Activated naive CD8-positive, alpha-beta T cell treated with anti-CD3 and anti-CD28 coated beads, Interleukin-2, amount 50 U/mL, for 24 hours (primary cell): ENCODE measurements at regions not wholly inside any gene's neighbourhood (a gene's known extent, or its start where the extent isn't known, plus 50 kb on each side); places are given as distances from the start of the nearest gene placed in this dataset.

Experiments used
- ATAC-seq: fragments of 150-1000 bp; cut with Tn5 transposase; one replicate; pipeline ENCODE4 v1.10.0; 2021
- DNase-seq: peaks from one replicate; pipeline ENCODE4 v3.0.0; 2021
- H3K27ac Mint-ChIP-seq: one replicate; pipeline ENCODE4 v1.8.0; 2021; ENCODE audit warnings: mild to moderate bottlenecking, mixed read lengths
- H3K27me3 Mint-ChIP-seq: one replicate; pipeline ENCODE4 v1.8.0; 2021; ENCODE audit warnings: mixed read lengths
- H3K36me3 Mint-ChIP-seq: one replicate; pipeline ENCODE4 v1.8.0; 2021; ENCODE audit warnings: low read depth, mixed read lengths
- H3K4me1 Mint-ChIP-seq: one replicate; pipeline ENCODE4 v1.8.0; 2021; ENCODE audit warnings: mixed read lengths
- H3K4me3 Mint-ChIP-seq: one replicate; pipeline ENCODE4 v1.8.0; 2021; ENCODE audit warnings: mild to moderate bottlenecking, moderate library complexity, mixed read lengths
- H3K9me3 Mint-ChIP-seq: one replicate; pipeline ENCODE4 v1.8.0; 2021; ENCODE audit warnings: mixed read lengths

DNA sequence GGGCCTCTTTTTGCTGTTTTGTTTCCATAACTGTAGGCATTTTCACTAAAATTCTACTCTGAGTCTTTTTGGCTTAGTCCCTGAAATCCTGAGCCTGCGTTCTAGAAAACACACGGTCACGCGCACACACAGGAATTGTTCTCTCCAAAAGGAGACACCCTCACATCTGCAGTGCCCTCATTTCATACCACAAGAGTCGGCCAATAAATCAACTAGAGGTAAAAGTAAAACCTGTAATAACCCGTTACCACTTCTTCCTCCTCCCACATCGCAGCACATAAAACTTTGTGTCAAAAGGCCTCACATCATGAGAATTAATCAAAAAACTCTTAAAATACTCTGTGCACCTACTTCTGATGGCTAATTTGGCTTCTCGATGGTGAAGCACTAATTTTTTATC lies 133.3 kb upstream of the MGMT start:
- H3K4me3 Mint-ChIP-seq: no peak overlapping the region
- H3K27me3 Mint-ChIP-seq: peaks cover 2% of the 10 kb centered on the region
- no peaks in the 10 kb centered on the region for H3K36me3 Mint-ChIP-seq
- no peaks in the 10 kb centered on the region for H3K9me3 Mint-ChIP-seq
- ATAC-seq (no peak), DNase-seq (no peak)
- no peaks in the 10 kb centered on the region for H3K4me1 Mint-ChIP-seq
- H3K27ac Mint-ChIP-seq: no peak overlapping the region

DNA sequence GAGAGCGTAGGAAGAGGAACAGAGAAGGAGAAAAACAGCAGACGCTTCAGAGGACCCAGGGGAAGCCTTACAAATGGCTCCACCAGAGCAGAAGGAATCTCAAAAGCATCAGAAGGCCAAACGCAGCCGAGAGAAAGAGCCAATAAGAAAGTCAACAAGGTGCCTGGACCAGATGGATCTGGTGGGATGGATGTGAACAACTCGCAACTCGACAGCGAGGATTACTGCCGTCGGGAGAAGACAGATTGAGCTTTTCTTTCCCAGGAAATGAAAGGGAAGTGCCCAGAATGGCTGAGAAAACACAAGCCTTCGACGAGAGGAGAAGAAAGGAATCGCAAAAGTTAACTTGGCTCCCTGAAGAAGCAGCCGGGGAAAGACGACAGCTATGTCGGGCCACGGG lies 132.8 kb upstream of the MGMT start:
- H3K36me3 Mint-ChIP-seq: no peaks in the 10 kb centered on the region
- ATAC-seq: no peak
- H3K4me3 Mint-ChIP-seq: no peak overlapping the region
- no peaks in the 10 kb centered on the region for H3K9me3 Mint-ChIP-seq
- DNase-seq: no peak
- no peaks in the 10 kb centered on the region for H3K4me1 Mint-ChIP-seq
- peaks cover 1% of the 10 kb centered on the region for H3K27me3 Mint-ChIP-seq
- H3K27ac Mint-ChIP-seq: no peak overlapping the region

DNA sequence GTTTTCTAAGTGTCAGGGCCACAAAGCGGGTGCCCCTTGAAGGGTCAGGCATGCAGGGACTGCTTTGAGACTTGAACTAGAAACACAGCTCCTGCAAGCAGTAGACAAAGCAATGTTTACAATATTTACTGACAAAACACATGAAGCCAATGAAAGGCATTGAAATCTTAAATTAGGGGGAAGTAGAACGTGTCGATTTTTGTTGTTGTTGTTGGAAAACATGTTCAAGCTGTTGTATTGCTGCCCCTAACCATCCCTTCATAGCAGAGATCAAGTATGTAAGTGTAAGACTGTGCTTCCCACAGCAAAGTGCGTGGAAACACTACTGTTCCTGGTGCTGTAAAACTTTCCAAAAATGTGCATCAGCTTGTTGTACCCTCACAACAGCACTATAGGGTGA lies 131.6 kb upstream of the MGMT start:
- H3K9me3 Mint-ChIP-seq: no peaks in the 10 kb centered on the region
- DNase-seq (no peak), ATAC-seq (no peak)
- no peaks in the 10 kb centered on the region for H3K36me3 Mint-ChIP-seq
- H3K4me1 Mint-ChIP-seq: no peaks in the 10 kb centered on the region
- no peak overlapping the region for H3K4me3 Mint-ChIP-seq
- H3K27ac Mint-ChIP-seq: no peak overlapping the region
- no peaks in the 10 kb centered on the region for H3K27me3 Mint-ChIP-seq

DNA sequence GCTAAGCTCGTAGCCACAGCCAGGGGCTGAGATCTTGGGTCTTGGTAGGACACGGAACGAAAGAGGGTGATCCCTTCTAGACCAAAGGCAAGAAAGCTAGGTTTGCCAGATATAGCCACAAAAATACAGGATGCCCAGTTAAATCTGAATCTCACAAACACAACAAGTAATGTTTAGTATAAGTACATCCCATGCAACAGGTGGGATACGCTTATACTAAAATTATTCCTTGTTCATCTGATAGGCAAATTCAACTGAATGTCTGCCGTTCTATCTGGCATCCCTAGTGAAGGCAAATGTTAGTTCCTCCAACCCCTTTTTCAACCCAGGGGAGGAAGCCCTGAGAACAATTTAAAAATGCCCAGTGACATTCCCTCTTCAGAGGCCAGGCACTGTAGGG lies 131.1 kb upstream of the MGMT start:
- no peaks in the 10 kb centered on the region for H3K36me3 Mint-ChIP-seq
- H3K27me3 Mint-ChIP-seq: no peaks in the 10 kb centered on the region
- no peak overlapping the region for H3K4me3 Mint-ChIP-seq
- H3K27ac Mint-ChIP-seq: no peak overlapping the region
- no peaks in the 10 kb centered on the region for H3K4me1 Mint-ChIP-seq
- ATAC-seq (no peak), DNase-seq (no peak)
- no peaks in the 10 kb centered on the region for H3K9me3 Mint-ChIP-seq

DNA sequence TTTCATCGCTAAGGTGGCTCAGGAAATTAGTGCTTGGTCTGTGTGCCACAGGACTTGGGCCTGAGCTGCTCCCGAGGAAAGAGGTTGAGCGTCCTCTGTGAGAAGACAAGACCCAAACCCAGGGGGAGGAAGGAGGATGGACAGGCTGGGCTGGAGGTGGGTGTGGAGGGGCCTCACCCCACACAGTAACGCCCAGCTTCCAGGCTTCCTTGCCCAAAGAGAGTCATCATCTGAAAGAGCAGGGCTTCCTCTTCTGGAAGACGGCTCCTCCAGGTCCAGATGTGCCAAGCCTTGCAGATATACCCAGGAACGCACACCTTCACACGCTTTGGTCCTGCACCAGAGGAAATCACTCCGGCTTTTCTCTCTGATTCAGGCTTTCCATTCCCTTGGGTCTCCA lies 127.8 kb upstream of the MGMT start:
- Mint-ChIP-seq H3K4me1 (no peaks in the 10 kb centered on the region), H3K27me3 (no peaks in the 10 kb centered on the region), H3K27ac (no peak overlapping the region), H3K4me3 (no peak overlapping the region), H3K36me3 (no peaks in the 10 kb centered on the region), H3K9me3 (no peaks in the 10 kb centered on the region)
- no peak for ATAC-seq
- no peak for DNase-seq

DNA sequence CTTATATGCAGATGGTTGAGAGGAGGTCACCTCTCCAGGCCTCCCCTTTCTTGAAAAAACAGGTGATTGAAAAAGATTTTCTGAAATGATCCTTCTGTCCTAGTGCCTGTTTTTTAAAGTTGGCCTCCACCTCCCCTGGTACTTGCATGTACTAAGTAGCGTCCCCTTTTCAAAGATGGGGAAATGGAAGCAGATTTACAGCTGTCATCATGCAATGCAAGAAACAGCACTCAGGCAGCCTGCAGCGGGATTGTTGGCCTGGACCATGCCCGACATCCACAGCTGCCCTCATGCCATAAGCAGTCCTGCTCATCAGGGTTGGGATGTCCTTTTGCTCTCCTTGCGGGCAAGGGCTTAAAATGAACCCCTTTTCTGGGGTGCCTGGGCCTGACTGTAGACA lies 127.2 kb upstream of the MGMT start:
- DNase-seq (no peak), ATAC-seq (no peak)
- Mint-ChIP-seq H3K27me3 (no peaks in the 10 kb centered on the region), H3K4me1 (no peaks in the 10 kb centered on the region), H3K9me3 (no peaks in the 10 kb centered on the region), H3K4me3 (no peak overlapping the region), H3K36me3 (no peaks in the 10 kb centered on the region), H3K27ac (no peak overlapping the region)

DNA sequence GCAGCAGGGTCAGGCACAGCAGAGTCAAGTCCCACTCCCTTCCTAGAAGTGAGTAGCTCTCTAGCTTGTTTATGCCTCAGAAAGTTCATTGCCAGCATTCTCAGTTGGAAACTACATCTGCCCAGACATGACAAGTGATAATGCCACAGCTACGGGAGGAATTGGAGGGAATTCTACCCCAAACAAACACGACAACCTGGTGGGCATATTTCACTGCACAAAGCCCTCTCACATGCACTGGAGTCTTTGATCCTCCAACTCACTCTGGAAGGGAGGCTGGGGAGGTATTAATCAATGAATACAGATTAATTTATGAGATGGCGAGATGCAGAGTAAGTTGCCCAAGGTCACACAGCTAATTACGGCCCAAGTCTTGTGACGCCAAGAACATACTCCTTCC lies 126.0 kb upstream of the MGMT start:
- no peaks in the 10 kb centered on the region for H3K36me3 Mint-ChIP-seq
- no peak overlapping the region for H3K4me3 Mint-ChIP-seq

DNA sequence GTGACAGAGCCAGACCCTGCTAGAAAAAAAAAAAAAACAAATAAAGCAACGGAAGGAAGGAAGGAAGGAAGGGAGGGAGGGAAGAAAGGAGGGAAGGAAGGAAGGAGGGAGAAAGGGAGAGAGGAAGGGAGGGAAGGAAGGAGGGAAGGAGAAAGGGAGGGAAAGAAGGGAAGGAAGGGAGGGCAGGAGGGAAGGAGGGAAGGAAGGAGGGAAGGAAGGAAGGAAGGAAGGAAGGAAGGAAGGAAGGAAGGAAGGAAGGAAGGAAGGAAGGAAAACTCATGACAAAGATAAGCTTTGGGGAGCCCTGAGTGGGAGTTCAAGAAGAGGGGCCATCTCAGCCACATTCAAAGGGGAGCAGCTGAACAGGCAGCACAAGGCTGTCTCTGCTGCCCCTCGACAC lies 124.7 kb upstream of the MGMT start:
- ATAC-seq (no peak), DNase-seq (no peak)
- H3K27ac Mint-ChIP-seq: no peak overlapping the region
- no peaks in the 10 kb centered on the region for H3K4me1 Mint-ChIP-seq
- H3K4me3 Mint-ChIP-seq: no peak overlapping the region
- H3K9me3 Mint-ChIP-seq: no peaks in the 10 kb centered on the region
- no peaks in the 10 kb centered on the region for H3K36me3 Mint-ChIP-seq
- no peaks in the 10 kb centered on the region for H3K27me3 Mint-ChIP-seq

More for the DNA sequence above, 126.0 kb upstream of the MGMT start:
- no peak for ATAC-seq
- no peak for DNase-seq
- Mint-ChIP-seq H3K27me3 (no peaks in the 10 kb centered on the region), H3K27ac (no peak overlapping the region), H3K4me1 (no peaks in the 10 kb centered on the region), H3K9me3 (no peaks in the 10 kb centered on the region)

DNA sequence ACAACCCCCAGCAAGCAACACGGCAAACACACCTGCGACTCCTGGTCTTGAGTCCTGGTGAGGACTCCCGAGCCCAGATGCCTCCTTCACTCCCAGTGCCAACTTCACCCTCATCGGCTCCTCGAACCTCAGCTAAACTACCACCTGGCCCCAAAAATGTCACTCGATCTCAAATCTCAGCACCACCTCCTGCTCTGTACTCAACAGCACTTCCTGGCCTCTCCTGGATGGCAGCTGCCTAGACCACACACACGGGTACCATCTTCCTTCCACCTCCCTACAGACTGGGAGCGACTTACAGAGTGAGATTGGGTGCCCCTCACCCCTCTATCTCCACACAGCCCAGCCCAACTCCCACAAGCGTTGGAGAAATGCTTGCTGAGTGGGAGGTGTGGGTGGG lies 123.9 kb upstream of the MGMT start:
- Mint-ChIP-seq H3K4me3 (no peak overlapping the region), H3K4me1 (no peaks in the 10 kb centered on the region), H3K36me3 (no peaks in the 10 kb centered on the region), H3K27me3 (no peaks in the 10 kb centered on the region), H3K27ac (no peak overlapping the region), H3K9me3 (no peaks in the 10 kb centered on the region)
- DNase-seq: no peak
- no peak for ATAC-seq

DNA sequence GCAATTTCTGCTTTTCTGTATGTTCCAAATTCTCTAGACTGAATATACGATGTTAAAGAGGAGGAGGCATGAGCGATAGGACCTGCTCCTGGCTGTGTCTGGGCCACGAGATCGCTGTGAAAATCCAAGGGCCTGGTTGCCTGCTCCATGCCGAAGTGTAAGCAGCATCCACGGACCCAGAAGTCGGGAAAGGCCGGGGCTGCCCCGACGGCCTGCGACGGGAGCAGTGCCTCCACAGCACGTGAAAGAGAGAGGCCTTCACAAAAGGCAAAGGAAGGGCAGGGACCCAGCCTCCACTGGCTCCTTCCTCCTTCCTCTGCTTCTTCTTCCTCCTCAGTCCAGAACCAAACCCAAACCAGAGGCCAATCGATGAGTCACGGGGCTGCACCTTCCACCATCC lies 122.9 kb upstream of the MGMT start:
- Mint-ChIP-seq H3K36me3 (no peaks in the 10 kb centered on the region), H3K4me3 (no peak overlapping the region), H3K27ac (no peak overlapping the region), H3K9me3 (no peaks in the 10 kb centered on the region), H3K4me1 (no peaks in the 10 kb centered on the region), H3K27me3 (no peaks in the 10 kb centered on the region)
- ATAC-seq (no peak), DNase-seq (no peak)

DNA sequence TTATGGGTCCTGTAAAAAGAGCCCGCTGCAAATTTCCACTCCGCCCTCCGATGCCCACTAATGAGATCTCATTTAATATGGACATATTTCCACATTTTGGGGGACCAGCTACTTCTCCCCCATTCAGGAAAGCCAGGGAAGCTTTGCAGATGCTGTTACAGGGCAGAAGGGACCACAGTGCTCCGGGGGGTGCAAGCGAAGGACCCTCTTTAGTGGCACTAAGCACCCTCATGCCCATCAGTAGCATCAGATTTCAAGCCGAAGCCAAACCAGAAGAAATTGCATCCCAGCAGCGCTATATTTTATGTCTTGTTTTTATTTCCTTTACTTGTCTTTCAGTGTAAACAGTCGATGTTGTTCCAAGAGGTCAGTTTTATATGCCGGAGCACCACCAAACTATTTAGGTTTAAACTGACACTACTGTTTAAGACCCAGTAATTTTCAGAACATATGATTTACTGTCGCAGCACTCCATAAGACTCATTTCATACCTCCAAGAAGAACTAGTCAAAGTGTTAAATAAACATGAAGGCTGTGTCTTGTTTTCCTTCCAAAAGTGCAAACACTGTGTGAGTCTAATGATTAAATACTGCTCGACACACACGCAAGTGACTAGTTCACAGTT lies 122.2 kb upstream of the MGMT start:
- DNase-seq (no peak), ATAC-seq (no peak)
- Mint-ChIP-seq H3K4me1 (no peaks in the 10 kb centered on the region), H3K4me3 (no peak overlapping the region), H3K27ac (no peak overlapping the region), H3K36me3 (no peaks in the 10 kb centered on the region), H3K9me3 (no peaks in the 10 kb centered on the region), H3K27me3 (no peaks in the 10 kb centered on the region)

DNA sequence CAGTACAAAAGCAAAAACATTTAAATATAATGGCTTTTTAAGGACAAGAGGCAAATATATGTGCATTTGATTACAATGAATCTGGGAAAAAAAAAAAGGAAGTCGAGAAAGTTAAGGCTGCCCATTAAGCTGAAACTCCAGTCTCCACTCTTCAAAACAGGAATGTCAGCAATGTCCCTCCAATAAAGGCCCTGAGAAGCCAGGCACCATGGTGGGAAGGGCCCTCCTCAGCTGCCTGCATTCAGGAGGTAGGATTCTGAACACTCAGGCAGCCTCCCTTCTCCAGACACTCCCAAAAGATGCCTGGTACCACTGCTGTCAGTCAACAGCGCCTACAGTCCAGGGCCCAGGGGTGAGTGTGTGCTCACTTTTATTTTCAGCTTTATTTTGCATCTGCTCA lies 121.3 kb upstream of the MGMT start:
- H3K36me3 Mint-ChIP-seq: no peaks in the 10 kb centered on the region
- no peaks in the 10 kb centered on the region for H3K4me1 Mint-ChIP-seq
- ATAC-seq (no peak), DNase-seq (no peak)
- no peak overlapping the region for H3K27ac Mint-ChIP-seq
- no peaks in the 10 kb centered on the region for H3K9me3 Mint-ChIP-seq
- H3K27me3 Mint-ChIP-seq: no peaks in the 10 kb centered on the region
- H3K4me3 Mint-ChIP-seq: no peak overlapping the region

DNA sequence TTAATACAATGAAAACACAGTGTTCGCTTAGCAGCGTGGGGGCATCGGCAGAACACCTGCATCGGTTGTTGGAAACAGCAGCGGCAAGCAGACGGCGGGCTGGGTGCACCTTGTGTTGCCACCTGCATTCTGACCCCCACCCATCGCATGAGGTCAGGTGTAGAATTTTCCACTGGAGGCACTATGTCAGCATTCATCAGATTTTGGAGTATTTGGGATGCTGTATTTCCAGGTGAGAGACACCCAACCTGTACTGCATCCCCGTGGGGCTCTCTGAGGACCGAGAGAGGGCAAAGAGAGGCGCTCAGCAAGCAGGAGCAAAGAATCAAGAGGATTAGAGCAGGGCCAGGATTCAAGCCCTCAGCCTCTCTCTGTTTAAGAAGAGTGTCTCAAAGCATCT lies 116.4 kb upstream of the MGMT start:
- H3K27ac Mint-ChIP-seq: no peak overlapping the region
- H3K4me3 Mint-ChIP-seq: no peak overlapping the region
- no peaks in the 10 kb centered on the region for H3K9me3 Mint-ChIP-seq
- no peaks in the 10 kb centered on the region for H3K27me3 Mint-ChIP-seq
- no peak for DNase-seq
- no peaks in the 10 kb centered on the region for H3K4me1 Mint-ChIP-seq
- no peaks in the 10 kb centered on the region for H3K36me3 Mint-ChIP-seq
- ATAC-seq: no peak

DNA sequence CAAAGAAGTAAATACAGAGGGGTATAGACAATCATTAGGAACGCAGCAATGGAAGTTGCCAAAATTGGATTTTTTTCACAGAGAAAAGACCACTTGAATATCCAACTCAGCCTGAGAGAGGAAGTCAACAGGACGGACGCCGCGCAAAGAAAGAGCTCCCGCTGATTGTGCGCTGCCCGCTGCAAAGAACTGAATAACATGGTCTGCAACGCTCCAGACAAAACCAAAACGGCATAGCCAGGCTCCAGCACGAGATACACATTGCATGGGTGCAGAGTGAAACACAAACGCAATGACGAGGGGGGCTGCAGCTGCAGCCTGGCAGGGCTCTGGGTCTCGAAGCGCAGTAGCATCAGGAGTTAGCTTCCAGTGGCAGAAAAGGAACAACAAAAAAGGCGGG lies 113.9 kb upstream of the MGMT start:
- no peak for ATAC-seq
- no peaks in the 10 kb centered on the region for H3K36me3 Mint-ChIP-seq
- H3K27ac Mint-ChIP-seq: no peak overlapping the region
- H3K4me1 Mint-ChIP-seq: no peaks in the 10 kb centered on the region
- H3K4me3 Mint-ChIP-seq: no peak overlapping the region
- DNase-seq: no peak
- no peaks in the 10 kb centered on the region for H3K27me3 Mint-ChIP-seq
- peaks cover 16% of the 10 kb centered on the region for H3K9me3 Mint-ChIP-seq

DNA sequence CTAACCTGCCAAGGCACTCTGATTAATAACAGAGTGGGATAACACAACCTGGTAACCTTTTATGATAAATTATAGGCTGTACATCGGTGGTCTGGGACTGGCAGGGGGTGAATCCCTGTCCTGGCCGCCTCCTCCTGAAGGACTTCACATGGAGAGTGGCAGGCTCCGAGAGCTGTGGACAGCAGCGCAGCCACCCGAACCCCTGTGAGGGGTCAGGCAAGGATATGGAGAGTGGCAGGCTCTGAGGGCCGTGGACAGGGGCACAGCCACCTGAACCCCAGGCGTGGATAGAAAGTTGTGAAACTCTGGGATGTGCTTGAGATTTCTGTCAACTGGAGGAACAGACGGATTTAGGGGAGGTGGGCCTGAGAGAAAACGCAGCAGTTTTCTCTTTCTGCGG lies 107.0 kb upstream of the MGMT start:
- Mint-ChIP-seq H3K4me3 (no peak overlapping the region), H3K9me3 (peaks cover 16% of the 10 kb centered on the region), H3K27ac (no peak overlapping the region), H3K27me3 (no peaks in the 10 kb centered on the region), H3K36me3 (no peaks in the 10 kb centered on the region), H3K4me1 (no peaks in the 10 kb centered on the region)
- no peak for DNase-seq
- ATAC-seq: no peak

DNA sequence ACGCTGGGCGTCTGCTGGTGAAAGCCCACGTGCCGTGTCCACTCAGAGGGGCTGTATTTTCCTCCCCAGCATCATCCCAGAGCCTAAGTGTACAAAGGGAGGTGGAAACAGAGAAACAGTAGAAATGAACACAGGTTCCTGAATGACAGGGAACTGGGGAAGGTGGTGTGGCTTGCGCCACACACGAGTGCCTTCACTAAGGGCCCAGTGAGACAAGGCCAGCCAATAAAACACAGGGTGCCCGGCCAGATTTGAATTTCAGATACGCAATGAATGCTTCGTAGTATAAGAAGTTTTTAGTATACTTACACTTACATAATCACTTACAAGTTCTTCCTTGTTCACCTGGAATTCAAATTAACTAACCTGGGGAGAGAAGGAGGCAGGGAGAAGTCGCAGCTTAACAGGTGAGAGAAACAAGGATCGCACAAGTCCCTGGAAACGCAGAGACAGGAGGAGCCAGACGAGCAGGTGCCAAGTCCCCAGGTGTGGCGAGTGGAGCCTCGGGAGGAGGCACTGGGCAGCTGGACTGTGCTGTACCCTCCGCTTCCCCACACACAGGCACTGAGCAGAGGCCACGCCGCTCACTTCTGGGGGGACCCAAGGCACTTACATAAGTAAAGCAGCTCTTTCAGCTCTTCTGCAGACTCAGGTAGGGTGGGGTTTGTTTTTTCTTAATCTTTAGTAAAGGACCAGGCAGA lies 105.2 kb upstream of the MGMT start:
- Mint-ChIP-seq H3K4me3 (no peak overlapping the region), H3K4me1 (no peaks in the 10 kb centered on the region), H3K27me3 (no peaks in the 10 kb centered on the region), H3K9me3 (peaks cover 5% of the 10 kb centered on the region), H3K36me3 (no peaks in the 10 kb centered on the region), H3K27ac (no peak overlapping the region)
- no peak for ATAC-seq
- DNase-seq: no peak
